ENCODE measurements at regions not wholly inside any gene's neighbourhood (a gene's known extent, or its start where the extent isn't known, plus 50 kb on each side); places are given as distances from the start of the nearest gene placed in this dataset.

DNA sequence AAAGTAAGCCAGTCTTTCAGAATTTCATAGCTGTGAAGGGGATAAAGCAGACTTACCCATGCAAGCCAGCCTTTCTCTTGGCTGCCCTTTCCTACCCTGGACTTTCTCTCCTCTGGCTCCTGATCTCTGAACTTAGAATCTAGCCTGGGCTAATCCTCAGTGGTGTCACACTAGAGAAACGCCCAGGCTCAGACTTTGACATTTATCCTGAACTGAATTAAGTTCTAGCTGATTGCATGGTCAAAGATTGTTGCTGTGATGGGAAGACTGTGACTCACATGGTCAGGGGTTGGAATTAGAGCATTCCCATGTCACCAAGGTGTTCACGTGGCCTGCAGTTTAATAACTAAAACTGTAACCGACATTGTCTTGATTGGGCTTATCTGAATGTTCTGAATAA is 469.5 kb upstream of the FAT1 start:
- no peak for DNase-seq

DNA sequence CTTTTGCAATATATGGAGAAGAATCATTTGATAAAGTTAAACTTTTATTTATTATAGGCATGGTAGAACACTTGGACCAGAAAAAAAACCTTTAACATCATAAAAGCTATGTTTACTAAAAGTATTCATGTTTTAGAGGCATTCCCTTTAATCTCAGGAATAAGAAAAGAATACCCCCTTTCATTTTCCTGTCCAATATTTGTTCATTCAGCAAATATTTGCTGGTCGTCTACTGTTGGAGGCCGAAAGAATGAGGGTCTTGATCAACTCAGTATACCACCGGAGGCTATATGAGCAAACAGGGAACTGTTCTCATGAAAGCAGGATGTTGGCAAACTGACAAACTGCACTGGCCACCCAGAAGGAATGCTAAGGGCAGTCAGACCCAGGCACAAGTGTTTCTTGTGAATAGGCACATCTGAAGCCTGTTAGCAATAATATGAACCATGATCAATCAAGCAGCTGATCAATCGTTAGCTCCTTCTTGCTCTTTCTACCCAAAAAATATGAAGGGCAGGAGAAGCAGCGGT is 480.8 kb upstream of the FAT1 start:
- no peak for DNase-seq

DNA sequence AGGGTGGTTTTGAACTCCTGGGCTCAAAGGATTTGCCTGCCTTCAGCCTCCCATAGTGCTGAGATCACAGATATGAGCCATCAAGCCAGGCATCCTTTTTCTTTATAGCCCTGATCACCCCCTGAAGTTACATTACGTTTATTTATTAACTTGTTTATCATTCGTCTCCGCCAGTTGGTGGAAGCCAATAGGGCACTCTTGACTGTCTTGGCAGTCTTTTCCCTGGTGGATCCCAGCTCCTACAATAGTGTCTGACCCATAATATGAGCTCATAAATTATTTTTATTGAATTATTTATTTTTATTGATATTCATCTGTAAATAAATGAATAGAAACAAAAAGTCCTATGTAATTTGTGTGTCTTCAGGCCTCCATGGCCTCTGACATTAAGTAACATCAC is 484.3 kb upstream of the FAT1 start:
- DNase-seq, result no peak

DNA sequence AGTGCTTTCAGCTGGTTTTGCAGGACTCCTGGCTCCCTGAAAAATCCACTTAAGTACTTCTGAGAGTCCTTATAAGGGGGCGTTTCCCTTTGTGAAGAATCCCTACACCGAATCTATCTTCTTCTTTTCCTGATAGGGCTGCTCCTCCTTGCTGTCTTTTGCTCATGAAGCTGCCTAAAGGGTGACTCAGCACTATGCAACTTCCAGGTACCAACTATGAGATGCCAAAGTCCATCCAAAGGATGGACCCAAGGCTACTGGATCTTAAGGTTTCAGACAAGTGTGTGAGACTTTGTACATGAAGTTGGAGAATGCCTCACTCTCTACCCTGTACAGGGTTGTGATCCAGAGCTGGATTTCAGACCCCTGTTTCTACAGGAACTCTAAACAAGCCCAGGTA is 485.0 kb upstream of the FAT1 start:
- no peak for DNase-seq

DNA sequence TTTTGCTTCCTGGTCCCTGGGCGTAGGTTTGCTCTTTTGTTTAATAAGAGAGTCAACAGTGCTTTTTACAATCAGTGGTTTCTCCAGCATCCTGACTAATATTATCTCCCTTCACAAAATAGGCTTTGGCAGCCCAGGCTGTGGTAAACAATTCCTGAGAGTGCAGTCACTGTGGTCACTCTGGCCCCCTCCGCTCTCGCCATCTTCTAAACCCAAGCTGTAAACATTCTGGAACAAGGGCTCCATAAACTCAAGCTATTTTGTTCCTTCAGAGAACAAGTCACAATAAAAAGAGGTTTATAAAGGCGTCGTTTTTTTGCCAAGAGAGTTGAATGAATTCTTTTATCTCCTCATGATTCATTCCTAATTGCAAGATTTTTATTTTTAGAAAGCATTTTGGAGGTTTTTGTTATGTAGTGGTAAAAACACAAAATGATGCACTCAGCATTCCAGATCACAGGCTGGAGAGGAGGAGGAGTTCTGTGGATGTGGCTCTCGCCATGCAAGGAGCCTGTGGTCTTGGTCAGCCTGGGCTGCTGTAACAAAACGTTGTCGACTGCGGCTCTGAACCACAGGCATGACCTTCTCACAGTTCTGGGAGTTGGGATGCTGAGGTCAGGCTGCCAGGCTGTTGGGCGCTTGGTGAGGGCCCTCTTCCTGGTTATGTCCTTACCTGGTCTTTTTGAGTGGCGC is 486.4 kb upstream of the FAT1 start:
- DNase-seq, result no peak

DNA sequence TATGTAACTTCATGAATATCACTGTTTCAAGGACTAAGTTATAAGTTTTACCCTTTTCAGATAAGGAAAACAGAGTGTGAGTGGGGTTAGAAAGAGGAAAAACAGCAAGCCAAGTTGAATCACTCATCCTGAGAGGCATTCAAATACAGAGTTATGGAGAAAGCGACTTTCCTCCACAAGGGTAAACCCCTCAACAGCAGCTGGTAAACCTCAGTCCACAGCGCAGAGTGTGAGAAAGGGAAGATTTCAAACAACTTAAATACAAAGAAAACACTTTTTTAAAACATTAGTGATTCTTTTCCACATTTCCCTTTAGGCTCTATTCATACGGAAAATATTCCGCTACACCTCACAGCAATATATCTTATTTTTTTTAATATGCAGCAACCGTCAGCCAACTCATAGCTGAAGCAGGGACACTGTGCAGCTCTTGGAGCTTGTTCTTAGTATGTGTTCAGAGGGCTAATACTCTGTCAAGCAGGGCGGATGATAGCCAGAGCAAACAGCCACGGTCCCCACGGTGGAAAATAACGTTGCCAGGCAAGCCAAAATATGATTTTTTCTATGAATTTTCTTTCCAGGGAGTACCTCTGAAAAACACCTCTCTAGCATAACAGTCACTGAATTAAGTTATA is 488.9 kb upstream of the FAT1 start:
- no peak for DNase-seq

DNA sequence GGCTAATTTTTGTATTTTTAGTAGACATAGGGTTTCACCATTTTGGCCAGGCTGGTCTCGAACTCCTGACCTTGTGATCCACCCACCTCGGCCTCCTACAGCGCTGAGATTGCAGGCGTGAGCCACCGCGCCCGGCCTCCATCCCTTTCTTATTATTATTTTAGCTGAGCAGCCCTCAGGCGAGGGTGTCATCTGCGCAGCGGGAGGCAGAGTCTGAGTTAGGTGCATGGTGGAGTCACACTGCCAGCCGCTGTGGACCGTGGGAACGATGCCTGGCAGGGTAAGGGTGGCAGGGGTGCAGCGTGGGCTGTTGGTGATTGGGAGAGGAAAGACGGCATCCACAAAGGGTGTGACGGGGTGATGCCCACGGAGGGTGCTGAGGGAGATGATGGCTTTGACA is 491.8 kb upstream of the FAT1 start:
- DNase-seq, result no peak

DNA sequence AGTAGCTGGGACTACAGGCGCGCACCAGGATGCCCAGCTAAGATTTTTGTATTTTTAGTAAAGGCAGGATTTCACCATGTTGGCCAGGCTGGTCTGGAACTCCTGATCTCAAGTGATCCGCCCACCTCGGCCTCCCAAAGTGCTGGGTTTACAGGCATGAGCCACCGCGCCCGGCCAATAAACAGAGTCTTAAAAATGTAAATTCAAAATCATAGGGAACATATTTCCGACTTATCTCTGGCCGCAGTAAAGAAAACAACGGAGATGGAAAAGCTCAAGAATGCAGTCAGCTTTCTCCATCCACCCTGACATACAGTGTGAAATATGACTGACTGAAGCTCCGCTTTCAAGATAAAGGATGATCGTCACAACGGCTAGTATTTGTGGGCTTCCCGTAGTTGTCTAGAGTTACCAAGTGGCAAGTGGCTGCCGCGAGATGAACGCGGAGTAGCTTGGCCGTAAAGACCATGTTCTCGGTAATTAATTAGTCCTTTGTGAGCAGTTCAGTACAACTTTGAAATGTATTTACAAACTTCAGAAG is 495.1 kb upstream of the FAT1 start:
- no peak for DNase-seq

DNA sequence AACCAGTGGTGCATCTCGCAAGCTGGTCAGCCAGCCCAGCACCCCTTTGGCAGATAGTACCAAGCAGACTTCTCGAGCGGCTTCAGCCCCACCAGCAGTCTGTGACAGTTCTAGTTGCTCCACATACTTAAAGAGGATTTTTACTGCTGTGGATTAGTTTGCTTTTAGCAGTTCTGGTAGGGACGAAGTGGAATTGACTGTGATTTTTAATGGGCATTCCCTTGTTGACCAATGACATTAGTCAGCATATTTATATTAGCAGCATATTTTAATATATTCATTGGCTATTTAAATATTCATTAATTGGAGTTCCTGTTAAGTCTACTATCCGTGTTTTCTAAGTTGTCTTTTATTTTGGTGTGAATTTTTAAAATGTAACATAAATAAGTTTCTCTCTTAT is 500.9 kb upstream of the FAT1 start:
- DNase-seq, result no peak

DNA sequence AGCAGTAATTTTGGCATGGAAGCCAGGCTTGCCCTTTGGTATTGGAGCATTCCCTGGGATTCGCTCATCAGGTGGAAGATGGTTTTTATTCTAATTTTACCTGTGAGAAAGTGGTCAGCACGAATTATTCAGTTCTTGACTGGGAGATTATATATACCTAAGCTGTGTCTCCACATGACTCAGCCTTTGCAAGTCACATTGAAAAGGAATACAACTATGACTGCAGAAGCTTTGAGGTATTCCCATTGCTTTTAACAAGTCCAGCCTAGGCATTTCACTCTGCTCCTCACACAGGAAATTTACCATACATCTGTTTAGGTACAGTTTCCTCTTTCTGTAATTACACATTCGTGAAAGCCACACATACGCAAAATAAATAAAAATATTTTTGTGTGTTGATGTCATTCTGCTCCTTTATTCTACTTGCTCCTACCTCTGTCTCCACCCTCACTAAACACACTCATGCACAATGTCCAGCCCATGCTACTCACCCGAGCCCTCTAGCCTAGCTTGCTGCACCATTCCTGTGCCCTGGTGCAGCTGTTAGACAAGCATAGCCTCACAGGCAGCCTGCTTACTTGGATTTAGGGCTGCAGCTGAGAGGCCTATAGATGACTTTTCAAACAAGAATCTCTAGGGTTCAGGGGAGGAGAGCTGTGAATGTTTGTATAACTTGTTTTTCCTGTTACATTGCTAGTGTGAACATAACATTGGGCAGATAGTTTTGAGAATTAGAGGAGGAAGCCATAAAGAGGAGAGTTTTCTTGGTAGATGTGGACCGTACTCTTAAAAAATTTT is 504.4 kb upstream of the FAT1 start:
- DNase-seq, result no peak

DNA sequence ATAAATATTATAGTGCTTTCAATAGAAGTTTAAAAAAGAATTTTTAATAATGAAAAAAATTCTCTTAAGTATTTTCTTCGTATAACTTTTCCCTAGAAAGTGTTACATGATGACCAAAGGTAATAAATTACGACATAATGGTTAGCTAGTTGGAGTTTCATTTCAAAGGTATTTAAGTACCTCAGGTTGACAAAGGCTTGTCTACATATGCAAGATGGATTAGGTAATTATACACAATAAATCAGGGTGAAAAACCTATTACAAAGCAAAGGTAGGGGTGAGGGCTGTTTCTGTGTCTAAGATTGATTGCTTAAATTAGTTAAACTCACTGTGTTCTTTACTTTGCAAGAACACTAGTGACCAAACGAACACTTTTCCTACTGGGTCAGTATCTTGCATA is 508.5 kb upstream of the FAT1 start:
- DNase-seq, result no peak

DNA sequence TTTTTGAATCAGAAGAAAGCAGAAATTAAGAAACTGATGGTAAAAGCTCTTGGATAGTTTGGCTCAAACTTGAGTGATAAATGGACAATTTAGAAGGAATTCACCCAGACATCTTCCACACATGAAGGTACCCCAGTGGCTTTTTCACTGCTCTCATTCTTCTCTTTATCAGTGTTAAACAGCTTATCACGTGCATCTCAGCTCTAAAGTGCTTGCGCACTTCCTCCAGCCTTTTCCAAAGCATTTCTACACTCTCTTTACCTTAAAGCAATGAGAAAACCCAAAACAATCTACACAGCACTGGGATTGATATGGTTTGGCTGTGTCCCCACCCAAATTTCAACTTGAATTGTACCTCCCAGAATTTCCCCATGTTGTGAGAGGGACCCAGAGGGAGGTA is 509.1 kb upstream of the FAT1 start:
- DNase-seq, result no peak

DNA sequence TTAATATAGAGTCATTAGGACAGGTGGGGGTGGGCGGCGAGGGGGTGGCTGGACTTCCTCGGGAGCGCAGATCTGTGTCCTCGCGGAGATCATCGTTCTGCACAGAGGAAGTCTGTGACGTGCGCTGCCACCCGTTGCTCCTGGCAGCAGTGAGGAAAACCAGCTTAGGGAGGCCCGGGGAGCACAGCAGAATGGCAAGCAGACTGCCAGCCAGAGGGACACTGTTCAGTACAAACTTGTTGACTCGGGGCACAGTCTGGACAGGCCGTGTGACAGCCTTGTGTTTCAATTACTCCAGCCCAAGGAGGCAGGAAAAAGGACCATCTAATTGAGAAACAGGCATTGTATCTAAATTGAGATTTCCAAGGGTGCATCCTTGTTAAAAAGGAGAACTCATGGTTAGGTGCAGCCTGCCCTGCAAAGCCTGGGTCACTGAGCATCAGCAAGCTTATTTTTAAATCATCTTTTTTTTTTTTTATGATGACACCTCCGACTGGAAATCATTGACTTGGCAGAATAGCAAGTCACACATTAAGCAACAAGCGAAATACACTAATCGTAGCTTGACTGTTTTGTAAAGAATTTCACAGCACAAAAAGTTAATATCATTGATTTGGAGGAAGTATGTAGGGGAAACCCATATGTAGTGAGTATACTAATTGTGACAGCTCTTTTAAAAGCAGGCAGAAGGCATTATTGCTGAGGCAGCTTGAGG is 512.0 kb upstream of the FAT1 start:
- DNase-seq, result no peak

DNA sequence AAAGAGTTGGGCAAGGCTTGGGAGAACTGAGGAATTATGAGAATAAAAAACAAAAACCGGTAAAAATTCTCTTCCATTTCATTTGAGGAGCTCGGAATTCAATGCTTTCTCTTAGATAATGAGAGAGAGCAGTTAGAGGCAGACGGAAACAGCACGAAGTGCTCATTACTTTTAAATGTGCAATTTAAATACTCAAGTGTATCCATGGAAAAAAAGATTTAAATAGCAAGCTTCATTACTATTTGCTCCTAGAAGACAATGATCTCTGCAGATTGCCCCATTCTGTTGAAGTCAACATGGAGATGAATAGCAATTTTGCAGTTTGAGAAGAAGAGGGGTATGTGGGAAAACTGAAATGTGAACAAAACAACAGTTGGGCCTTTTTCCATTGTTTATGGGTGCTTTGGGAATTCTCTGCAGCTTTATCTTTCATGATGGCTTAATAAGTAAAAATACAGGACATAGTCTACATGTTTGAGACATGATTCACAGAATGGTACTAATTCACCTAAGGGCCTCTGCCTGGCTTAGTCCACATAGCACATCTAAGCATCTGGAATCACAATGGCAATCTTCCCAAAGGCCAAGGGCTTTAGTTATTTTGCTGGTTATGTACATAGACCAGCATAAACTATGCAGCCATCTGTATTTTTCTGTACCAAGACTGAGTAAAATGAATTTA is 512.7 kb upstream of the FAT1 start:
- DNase-seq, result no peak

DNA sequence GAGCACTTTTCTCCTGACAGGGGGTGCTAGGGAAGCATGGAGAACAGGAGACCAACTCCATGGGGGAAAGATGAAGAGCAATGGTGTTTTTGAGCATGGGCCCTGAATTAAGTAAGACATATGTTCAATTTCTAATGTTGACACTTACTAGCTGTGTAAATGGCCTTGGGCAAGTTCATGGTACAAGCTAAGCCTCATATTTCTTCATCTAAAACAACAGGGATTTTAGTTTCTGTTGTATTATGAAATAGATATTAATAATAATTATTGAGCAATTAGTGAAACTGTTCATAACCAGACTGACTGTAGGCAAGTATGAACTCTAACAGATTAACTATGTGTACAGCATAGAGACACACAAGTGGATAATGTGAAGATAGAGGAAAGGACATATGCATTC is 515.0 kb upstream of the FAT1 start:
- DNase-seq, result no peak

DNA sequence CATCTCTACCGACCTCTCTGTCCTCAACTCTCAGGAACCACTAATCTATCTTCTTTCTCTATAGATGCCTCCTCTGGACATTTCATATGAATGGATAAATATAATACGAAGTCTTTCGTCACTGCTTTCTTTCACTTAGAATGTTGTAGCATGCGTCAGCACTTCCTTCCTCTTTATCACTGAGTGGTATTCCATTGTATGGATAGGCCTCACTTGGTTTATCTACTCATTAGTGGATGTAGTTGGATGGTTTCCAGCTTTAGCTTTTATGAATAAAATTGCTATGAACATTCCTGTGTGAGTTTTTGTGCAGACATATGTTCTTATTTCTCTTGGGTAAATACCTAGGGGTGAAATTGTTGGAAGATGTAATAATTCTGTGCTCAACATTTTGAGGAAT is 528.2 kb upstream of the FAT1 start:
- DNase-seq, result no peak

DNA sequence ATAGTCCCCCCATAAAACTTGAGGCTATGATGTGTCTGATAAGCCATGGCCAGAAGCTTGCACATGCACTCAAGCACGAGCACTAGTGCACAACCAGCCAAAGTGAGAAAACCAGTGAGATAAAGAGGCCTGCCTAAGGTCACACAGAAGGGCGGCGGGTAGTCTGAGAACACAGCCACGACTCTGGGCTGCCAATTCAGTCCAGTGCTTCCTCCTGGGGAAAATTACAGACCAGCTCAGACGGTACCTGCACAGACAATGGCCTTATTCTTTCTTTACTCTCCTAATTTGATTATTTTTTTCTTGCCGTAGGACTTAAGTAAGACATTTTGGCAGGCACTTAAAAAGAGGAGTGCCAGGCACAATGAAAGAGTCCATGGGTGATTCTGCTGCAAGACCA is 533.2 kb upstream of the FAT1 start:
- DNase-seq, result no peak

DNA sequence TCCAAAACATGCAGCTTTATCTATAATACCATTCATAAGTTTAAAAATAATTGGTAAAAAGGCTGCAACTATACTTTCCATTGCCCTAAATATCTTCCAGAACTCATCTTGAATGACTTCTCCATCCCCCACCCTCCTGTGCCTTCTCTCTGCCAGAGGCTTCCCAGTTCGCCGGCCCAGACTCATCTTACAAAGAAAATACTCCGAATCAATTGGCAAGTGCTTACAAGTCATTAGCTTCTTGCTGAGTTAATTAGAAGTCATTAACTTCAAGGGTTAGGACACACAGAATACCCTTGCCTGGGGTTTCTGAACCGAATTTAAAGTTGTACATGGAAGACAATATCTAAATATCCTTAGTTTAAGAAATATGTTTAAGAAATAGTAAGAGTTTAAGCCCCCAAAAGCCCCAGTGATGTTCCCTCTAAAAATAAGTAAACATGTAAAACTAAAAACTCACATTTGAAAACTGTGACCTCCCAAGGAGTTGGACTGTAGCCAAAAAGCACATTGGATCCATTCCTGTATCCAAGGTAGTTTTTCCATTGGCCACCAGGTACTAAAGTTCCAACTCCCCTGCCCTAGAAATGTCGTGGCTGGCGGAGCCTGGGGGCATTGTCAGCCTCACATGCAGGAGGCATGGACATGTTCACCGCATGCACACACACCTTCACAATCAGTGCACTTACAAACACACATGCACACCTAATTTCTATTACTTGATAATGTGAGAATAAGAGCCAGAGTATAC is 535.2 kb upstream of the FAT1 start:
- DNase-seq, result no peak

DNA sequence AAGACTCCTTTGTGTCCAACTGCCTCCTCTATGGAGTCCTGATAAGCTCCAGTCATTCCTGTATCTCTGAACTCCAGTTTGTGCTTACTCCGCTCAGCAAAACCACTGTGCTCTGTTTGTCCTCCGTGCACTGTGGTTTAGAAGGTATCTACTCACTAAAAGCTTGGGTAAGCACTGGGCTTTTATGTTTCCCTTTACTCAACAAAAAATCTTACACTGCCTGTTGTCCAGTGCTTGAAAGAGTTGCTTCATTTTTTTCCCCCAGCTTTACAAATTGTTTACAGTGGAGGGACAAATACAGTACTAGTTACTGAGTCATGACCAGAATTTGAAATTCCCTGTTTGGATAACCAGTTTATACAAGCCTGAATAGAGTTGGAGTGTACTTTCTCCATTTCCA is 545.3 kb upstream of the FAT1 start:
- no peak for DNase-seq

DNA sequence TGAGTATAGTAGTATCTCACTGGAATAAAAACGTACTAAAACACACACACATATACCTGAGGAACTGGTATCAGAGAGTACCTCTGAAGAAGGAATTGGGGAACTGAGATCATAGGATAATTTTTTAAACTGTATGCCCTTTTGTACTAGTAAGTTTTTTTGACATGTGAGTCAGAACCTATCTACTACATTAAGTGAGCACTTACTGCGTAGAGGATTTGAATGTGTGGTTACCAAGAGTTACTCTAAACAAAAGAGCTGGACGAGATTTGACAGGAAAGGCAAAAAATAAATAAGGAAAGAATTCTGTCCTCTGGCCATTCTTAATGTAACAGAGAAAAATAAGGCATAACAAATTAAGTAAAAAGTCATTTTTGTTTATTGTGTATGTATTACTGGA is 546.5 kb upstream of the FAT1 start:
- no peak for DNase-seq

DNA sequence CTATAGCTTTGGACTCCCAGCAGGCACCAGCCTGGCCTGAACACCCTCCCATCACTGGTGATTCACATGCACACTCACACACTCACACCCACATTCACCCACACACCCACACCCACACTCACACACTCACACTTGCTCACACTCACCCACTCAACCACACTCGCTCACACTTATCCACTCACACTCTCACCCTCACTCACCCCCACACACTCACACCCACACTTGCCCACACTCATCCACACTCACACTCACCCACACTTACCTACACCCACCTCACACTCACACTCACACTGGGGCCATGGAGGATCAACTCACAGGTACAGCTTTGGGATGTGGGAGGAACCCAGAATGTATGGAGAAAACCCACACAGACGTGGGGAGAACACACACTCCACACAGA is 548.2 kb upstream of the FAT1 start:
- no peak for DNase-seq

DNA sequence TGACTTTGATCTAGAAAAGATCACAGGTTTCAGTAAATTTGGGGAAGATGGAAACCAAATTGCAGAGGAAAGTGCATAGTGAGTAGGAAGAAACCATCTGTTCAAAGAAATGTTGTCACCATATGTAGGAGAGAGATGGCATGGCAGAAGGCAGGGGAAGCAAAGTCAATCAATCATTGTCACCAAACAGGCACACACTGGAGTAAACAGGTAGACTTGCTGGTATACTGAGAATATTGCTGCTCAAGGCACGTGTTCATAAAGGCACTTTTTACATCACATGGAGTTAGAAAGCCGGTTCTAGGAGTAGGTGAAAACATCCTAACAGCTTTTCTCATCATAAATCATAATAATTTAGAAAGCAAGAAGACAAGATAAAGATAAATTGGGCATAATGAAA is 550.5 kb upstream of the FAT1 start:
- DNase-seq, result no peak
